GM12872 (cell line): ENCODE measurements at regions not wholly inside any gene's neighbourhood (a gene's known extent, or its start where the extent isn't known, plus 50 kb on each side); places are given as distances from the start of the nearest gene placed in this dataset.

Source experiments
- CTCF ChIP-seq: IDR thresholded peaks from 3 replicates; pipeline ENCODE4 v1.5.1; 2011; ENCODE audit warnings: low read depth, mild to moderate bottlenecking, low read length, moderate library complexity; ENCODE audit not compliant: insufficient read depth

- TF ChIP-seq CTCF = no peak
Observed at GRCh38 chr22:22193923-22194322, 50.7 kb upstream of the VPREB1 start.

GRCh38 chr22:22187299-22187698, 57.3 kb upstream of the VPREB1 start:
- no peak for TF ChIP-seq CTCF

GRCh38 chr22:22185844-22186499, 58.6 kb upstream of the VPREB1 start:
- no peak for TF ChIP-seq CTCF

DNA sequence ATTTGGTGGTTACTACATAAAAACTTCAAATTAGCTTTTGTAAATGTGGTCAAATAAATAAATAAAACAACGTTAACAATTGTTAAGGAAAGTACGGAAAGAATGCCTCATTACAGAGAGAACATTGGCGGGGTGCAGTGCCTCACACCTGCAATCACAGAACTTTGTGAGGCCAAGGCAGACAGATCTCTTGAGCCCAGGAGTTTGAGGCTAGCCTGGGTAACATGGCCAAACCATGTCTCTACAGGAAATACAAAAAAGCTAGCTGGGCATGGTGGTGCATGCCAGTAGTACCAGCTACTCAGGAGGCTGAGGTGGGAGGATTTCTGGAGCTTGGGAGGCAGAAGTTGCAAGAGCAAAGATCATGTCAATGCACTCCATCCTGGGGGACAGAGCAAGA, 59.4 kb upstream of the VPREB1 start:
- no peak for TF ChIP-seq CTCF

GRCh38 chr22:22184277-22184807, 60.2 kb upstream of the VPREB1 start:
- TF ChIP-seq CTCF = no peak

- TF ChIP-seq CTCF = no peak
Observed at GRCh38 chr22:22182990-22183264, 61.7 kb upstream of the VPREB1 start.

DNA sequence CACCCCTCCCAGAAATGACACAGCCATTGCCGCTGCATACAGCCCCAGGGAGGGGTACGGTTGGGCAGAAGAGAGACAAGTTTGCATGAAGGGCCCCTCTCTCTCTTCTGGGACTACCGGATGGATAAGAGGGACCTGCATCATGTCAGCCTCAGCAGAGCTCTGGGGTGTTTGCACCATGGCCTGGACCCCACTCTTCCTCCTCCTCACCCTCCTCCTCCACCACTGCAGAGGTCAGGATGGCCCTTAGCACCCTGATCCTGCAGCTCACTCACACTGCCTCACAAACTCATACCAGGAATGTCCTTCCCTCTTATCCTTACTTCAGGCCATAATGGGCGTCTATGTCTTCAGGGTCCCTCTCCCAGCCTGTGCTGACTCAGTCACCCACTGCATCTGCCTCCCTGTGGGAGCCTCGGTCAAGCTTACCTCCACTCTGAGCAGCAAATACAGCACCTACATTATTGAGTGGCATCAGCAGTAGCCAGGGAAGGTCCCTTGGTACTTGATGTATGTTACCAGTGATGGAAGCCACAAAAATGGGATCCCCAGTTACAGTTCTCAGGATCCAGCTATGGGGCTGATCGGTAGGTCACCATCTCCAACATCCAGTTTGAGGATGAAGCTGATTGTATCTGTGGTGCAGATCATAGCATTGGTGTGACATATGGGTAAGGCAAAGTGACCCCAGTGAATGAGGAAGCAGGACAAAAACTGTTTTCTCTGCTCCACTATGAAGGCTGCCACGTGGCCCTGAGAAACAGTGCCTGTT, 62.2 kb upstream of the VPREB1 start:
- TF ChIP-seq CTCF = no peak
